Left ventricle myocardium superior (tissue), 1 donor: ENCODE measurements at regions not wholly inside any gene's neighbourhood (a gene's known extent, or its start where the extent isn't known, plus 50 kb on each side); places are given as distances from the start of the nearest gene placed in this dataset.
"Not testable (repeated sequence)": the region's sequence is repeated elsewhere in the genome, so short reads cannot be mapped to it uniquely, and the experiment has no call there.

ENCODE experiments used
- ATAC-seq: fragments of 200-7000 bp; cut with Tn5 transposase; one replicate; pipeline ENCODE4 v1.9.1; 2020; ENCODE audit warnings: mild to moderate bottlenecking, moderate library complexity
- DNase-seq: peaks from one replicate; pipeline ENCODE4 v3.0.0-alpha.2; 2020
- intact Hi-C: fragments of 100-400 bp; cut with micrococcal nuclease; formaldehyde crosslinking; loops from one replicate; pipeline ENCODE4 v1.11.0; 2022
- donor health status: DM: no; HTN: yes; CAD: no; lungs with severe emphysema.

GRCh38 chr6:94570581-94570980 is 1006.8 kb upstream of the MANEA start:
- ATAC-seq: no peak
- intact Hi-C loops: no loop called here

GRCh38 chr6:94562846-94563245 is 1014.5 kb upstream of the MANEA start:
- no peak for ATAC-seq
- intact Hi-C loops: no loop called here
- no peak for DNase-seq

More at GRCh38 chr6:94570581-94570980, 1006.8 kb upstream of the MANEA start:
- DNase-seq: no peak

- ATAC-seq (no peak), DNase-seq (no peak)
- intact Hi-C loops: no loop called here
Observed at GRCh38 chr6:94559829-94560537, 1017.4 kb upstream of the MANEA start.

GRCh38 chr6:94557207-94557606 is 1020.1 kb upstream of the MANEA start:
- intact Hi-C loops, DNase-seq, ATAC-seq: not testable (repeated sequence)

- ATAC-seq (no peak), DNase-seq (no peak)
- intact Hi-C loops: no loop called here
Observed at GRCh38 chr6:94548201-94548600, 1029.1 kb upstream of the MANEA start.

GRCh38 chr6:94535798-94536197 is 1041.5 kb upstream of the MANEA start:
- ATAC-seq (no peak), DNase-seq (no peak)
- intact Hi-C loops: no loop called here

- DNase-seq (no peak), ATAC-seq (no peak)
- intact Hi-C loops: no loop called here
Observed at GRCh38 chr6:94511502-94512088, 1065.7 kb upstream of the MANEA start.

- no peak for ATAC-seq
- intact Hi-C loops: no loop called here
- peak; percentile 12 for DNase-seq
Observed at GRCh38 chr6:94510877-94511276, 1066.5 kb upstream of the MANEA start.

GRCh38 chr6:94501516-94501915 is 1075.8 kb upstream of the MANEA start:
- intact Hi-C loops: no loop called here
- DNase-seq (no peak), ATAC-seq (no peak)

GRCh38 chr6:94498099-94498498 is 1078.7 kb upstream of the EPHA7 start:
- DNase-seq (no peak), ATAC-seq (no peak)
- intact Hi-C loops: no loop called here

- ATAC-seq (no peak), DNase-seq (no peak)
- intact Hi-C loops: no loop called here
Observed at GRCh38 chr6:94494500-94494899, 1075.1 kb upstream of the EPHA7 start.

GRCh38 chr6:94487371-94487770 is 1068.0 kb upstream of the EPHA7 start:
- intact Hi-C loops: no loop called here
- no peak for ATAC-seq
- DNase-seq: no peak

- DNase-seq: no peak
- ATAC-seq: no peak
- intact Hi-C loops: no loop called here
Observed at GRCh38 chr6:94478133-94479005, 1059.0 kb upstream of the EPHA7 start.

- DNase-seq (no peak), ATAC-seq (no peak)
- intact Hi-C loops: no loop called here
Observed at GRCh38 chr6:94468830-94469229, 1049.5 kb upstream of the EPHA7 start.

- intact Hi-C loops: no loop called here
- no peak for ATAC-seq
- no peak for DNase-seq
Observed at GRCh38 chr6:94464018-94464510, 1044.7 kb upstream of the EPHA7 start.

- no peak for DNase-seq
- no peak for ATAC-seq
- intact Hi-C loops: no loop called here
Observed at GRCh38 chr6:94463306-94463705, 1043.9 kb upstream of the EPHA7 start.

- DNase-seq: no peak
- no peak for ATAC-seq
- intact Hi-C loops: no loop called here
Observed at GRCh38 chr6:94462231-94462630, 1042.9 kb upstream of the EPHA7 start.

GRCh38 chr6:94456266-94456665 is 1036.9 kb upstream of the EPHA7 start:
- ATAC-seq (no peak), DNase-seq (no peak)
- intact Hi-C loops: no loop called here

- intact Hi-C loops: no loop called here
- ATAC-seq (no peak), DNase-seq (no peak)
Observed at GRCh38 chr6:94454231-94454630, 1034.9 kb upstream of the EPHA7 start.

GRCh38 chr6:94446120-94446519 is 1026.8 kb upstream of the EPHA7 start:
- no peak for DNase-seq
- intact Hi-C loops: no loop called here
- no peak for ATAC-seq
